ENCODE measurements at regions not wholly inside any gene's neighbourhood (a gene's known extent, or its start where the extent isn't known, plus 50 kb on each side); places are given as distances from the start of the nearest gene placed in this dataset.

- Histone ChIP-seq H3K27ac (no peak overlapping the region), H3K27me3 (peaks cover 0 to 36% (median 5%) of the 10 kb centered on the region in 9 donors), H3K9me3 (no peaks in the 10 kb centered on the region), H3K4me1 (peaks cover 0 to 7% (median 0%) of the 10 kb centered on the region in 12 donors), H3K4me3 (no peak overlapping the region), H3K36me3 (no peaks in the 10 kb centered on the region)
- 70 to 79% (median 76%) methylated on average over 9 to 12 of the region's 12 CpGs for WGBS, 4 donors
- DNase-seq, result peak in 1 of 5 donors; percentile 33
- TF ChIP-seq, protein P1, sequence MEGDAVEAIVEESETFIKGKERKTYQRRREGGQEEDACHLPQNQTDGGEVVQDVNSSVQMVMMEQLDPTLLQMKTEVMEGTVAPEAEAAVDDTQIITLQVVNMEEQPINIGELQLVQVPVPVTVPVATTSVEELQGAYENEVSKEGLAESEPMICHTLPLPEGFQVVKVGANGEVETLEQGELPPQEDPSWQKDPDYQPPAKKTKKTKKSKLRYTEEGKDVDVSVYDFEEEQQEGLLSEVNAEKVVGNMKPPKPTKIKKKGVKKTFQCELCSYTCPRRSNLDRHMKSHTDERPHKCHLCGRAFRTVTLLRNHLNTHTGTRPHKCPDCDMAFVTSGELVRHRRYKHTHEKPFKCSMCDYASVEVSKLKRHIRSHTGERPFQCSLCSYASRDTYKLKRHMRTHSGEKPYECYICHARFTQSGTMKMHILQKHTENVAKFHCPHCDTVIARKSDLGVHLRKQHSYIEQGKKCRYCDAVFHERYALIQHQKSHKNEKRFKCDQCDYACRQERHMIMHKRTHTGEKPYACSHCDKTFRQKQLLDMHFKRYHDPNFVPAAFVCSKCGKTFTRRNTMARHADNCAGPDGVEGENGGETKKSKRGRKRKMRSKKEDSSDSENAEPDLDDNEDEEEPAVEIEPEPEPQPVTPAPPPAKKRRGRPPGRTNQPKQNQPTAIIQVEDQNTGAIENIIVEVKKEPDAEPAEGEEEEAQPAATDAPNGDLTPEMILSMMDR (IDR thresholded peaks at IDR 0.05), result no peak
- no peak for TF ChIP-seq POLR2A (IDR thresholded peaks at IDR 0.05)
- ATAC-seq, result peak in 3 of 4 donors; percentile 11 to 76 (median 65)
- intact Hi-C loops (cut with DNase I), result no loop called here
Measured at GRCh38 chr22:47278655-47279054, 516.2 kb downstream of the TBC1D22A start.

GRCh38 chr22:47277531-47277930 lies 515.1 kb downstream of the TBC1D22A start:
- intact Hi-C loops (cut with DNase I), result no loop called here
- Histone ChIP-seq H3K9me3 (no peaks in the 10 kb centered on the region), H3K4me3 (no peak overlapping the region), H3K27ac (no peak overlapping the region), H3K27me3 (peaks cover 0 to 36% (median 5%) of the 10 kb centered on the region in 9 donors), H3K36me3 (no peaks in the 10 kb centered on the region), H3K4me1 (peaks cover 0 to 7% (median 0%) of the 10 kb centered on the region in 12 donors)
- DNase-seq, result peak in 1 of 5 donors; percentile 9
- no peak for ATAC-seq
- TF ChIP-seq, protein P1 (IDR thresholded peaks at IDR 0.05), result no peak
- no peak for TF ChIP-seq POLR2A (IDR thresholded peaks at IDR 0.05)
- WGBS, 4 donors, result 81 to 94% (median 88%) methylated on average over 9 of the region's 9 CpGs

GRCh38 chr22:47276991-47277390 lies 514.5 kb downstream of the TBC1D22A start:
- H3K4me3 ChIP-seq, result no peak overlapping the region
- WGBS, 4 donors, result 60 to 92% (median 84%) methylated on average over 1 to 13 of the region's 13 CpGs

GRCh38 chr22:47276450-47276820 lies 514.0 kb downstream of the TBC1D22A start:
- peak in 1 of 5 donors; percentile 2 for DNase-seq
- no peak for TF ChIP-seq POLR2A (IDR thresholded peaks at IDR 0.05)
- TF ChIP-seq, protein P1 (IDR thresholded peaks at IDR 0.05), result no peak
- Histone ChIP-seq H3K4me1 (peaks cover 0 to 7% (median 0%) of the 10 kb centered on the region in 12 donors), H3K36me3 (no peaks in the 10 kb centered on the region), H3K27me3 (peaks cover 0 to 29% (median 5%) of the 10 kb centered on the region in 9 donors), H3K9me3 (peaks cover 0 to 2% (median 0%) of the 10 kb centered on the region in 12 donors), H3K27ac (no peak overlapping the region), H3K4me3 (no peak overlapping the region)
- ATAC-seq, result no peak
- 75 to 80% (median 79%) methylated on average over 9 of the region's 9 CpGs for WGBS, 4 donors
- intact Hi-C loops (cut with DNase I), result no loop called here

More at GRCh38 chr22:47276991-47277390, 514.5 kb downstream of the TBC1D22A start:
- H3K9me3 ChIP-seq, result no peaks in the 10 kb centered on the region
- H3K4me1 ChIP-seq, result peaks cover 0 to 7% (median 0%) of the 10 kb centered on the region in 12 donors
- DNase-seq (peak in 1 of 5 donors; percentile 15), ATAC-seq (no peak)
- no peaks in the 10 kb centered on the region for H3K36me3 ChIP-seq
- intact Hi-C loops (cut with DNase I), result no loop called here
- H3K27ac ChIP-seq, result no peak overlapping the region
- peaks cover 0 to 30% (median 5%) of the 10 kb centered on the region in 9 donors for H3K27me3 ChIP-seq
- TF ChIP-seq, protein P1 (IDR thresholded peaks at IDR 0.05), result no peak
- TF ChIP-seq POLR2A (IDR thresholded peaks at IDR 0.05), result no peak

Data from heart left ventricle (tissue), 16 donors.